Fibroblast of lung (primary cell): ENCODE measurements at regions not wholly inside any gene's neighbourhood (a gene's known extent, or its start where the extent isn't known, plus 50 kb on each side); places are given as distances from the start of the nearest gene placed in this dataset.

Source experiments
- EZH2 ChIP-seq: IDR thresholded peaks from 2 replicates; pipeline ENCODE4 v1.5.1; 2012; ENCODE audit warnings: low read length, control low read depth, mild to moderate bottlenecking; ENCODE audit errors: missing control alignments
- TF ChIP-seq, protein P1 (sequence below), 2 donors: IDR thresholded peaks in 1 of 2; conservative IDR thresholded peaks in 1 of 2; 1 replicate in 1 of 2; 2 replicates in 1 of 2; pipeline ENCODE4 v1.5.1; 2011 to 2012; ENCODE audit warnings: low read length in 2 of 2, control low read depth in 1 of 2, inconsistent platforms in 1 of 2, low read depth in 1 of 2, mild to moderate bottlenecking in 1 of 2

- TF ChIP-seq, protein P1, sequence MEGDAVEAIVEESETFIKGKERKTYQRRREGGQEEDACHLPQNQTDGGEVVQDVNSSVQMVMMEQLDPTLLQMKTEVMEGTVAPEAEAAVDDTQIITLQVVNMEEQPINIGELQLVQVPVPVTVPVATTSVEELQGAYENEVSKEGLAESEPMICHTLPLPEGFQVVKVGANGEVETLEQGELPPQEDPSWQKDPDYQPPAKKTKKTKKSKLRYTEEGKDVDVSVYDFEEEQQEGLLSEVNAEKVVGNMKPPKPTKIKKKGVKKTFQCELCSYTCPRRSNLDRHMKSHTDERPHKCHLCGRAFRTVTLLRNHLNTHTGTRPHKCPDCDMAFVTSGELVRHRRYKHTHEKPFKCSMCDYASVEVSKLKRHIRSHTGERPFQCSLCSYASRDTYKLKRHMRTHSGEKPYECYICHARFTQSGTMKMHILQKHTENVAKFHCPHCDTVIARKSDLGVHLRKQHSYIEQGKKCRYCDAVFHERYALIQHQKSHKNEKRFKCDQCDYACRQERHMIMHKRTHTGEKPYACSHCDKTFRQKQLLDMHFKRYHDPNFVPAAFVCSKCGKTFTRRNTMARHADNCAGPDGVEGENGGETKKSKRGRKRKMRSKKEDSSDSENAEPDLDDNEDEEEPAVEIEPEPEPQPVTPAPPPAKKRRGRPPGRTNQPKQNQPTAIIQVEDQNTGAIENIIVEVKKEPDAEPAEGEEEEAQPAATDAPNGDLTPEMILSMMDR (conservative IDR thresholded peaks at IDR 0.05 in 1 of 2, IDR thresholded peaks at IDR 0.05 in 1 of 2; ENCODE audit: low read depth in 1 of 2, low read length in 2 of 2): no peak
- no peak for TF ChIP-seq EZH2
These were observed 476.1 kb upstream of the MEF2C start for GRCh38 chr5:89359046-89359445.
